ENCODE measurements at regions not wholly inside any gene's neighbourhood (a gene's known extent, or its start where the extent isn't known, plus 50 kb on each side); places are given as distances from the start of the nearest gene placed in this dataset.

GRCh38 chr18:28404694-28405093 lies 227.8 kb upstream of the CDH2 start:
- TF ChIP-seq CTCF (IDR thresholded peaks at IDR 0.05; ENCODE audit: borderline replicate concordance, extremely low read depth, low read length, poor library complexity, severe bottlenecking) (no peak), EZH2 (IDR thresholded peaks at IDR 0.05; ENCODE audit: borderline replicate concordance, low read depth, low read length, severe bottlenecking) (no peak)
